ENCODE measurements at regions not wholly inside any gene's neighbourhood (a gene's known extent, or its start where the extent isn't known, plus 50 kb on each side); places are given as distances from the start of the nearest gene placed in this dataset.

- TF ChIP-seq POLR2A (IDR thresholded peaks at IDR 0.05), result no peak
- TF ChIP-seq, protein P1, sequence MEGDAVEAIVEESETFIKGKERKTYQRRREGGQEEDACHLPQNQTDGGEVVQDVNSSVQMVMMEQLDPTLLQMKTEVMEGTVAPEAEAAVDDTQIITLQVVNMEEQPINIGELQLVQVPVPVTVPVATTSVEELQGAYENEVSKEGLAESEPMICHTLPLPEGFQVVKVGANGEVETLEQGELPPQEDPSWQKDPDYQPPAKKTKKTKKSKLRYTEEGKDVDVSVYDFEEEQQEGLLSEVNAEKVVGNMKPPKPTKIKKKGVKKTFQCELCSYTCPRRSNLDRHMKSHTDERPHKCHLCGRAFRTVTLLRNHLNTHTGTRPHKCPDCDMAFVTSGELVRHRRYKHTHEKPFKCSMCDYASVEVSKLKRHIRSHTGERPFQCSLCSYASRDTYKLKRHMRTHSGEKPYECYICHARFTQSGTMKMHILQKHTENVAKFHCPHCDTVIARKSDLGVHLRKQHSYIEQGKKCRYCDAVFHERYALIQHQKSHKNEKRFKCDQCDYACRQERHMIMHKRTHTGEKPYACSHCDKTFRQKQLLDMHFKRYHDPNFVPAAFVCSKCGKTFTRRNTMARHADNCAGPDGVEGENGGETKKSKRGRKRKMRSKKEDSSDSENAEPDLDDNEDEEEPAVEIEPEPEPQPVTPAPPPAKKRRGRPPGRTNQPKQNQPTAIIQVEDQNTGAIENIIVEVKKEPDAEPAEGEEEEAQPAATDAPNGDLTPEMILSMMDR (IDR thresholded peaks at IDR 0.05), result no peak
Observed at GRCh38 chr3:79968418-79968817, 200.6 kb upstream of the ROBO1 start.

All from ovary (tissue), 3 donors.